ENCODE measurements at regions not wholly inside any gene's neighbourhood (a gene's known extent, or its start where the extent isn't known, plus 50 kb on each side); places are given as distances from the start of the nearest gene placed in this dataset.

GRCh38 chr10:47245731-47246350 is 54.2 kb upstream of the GDF10 start:
- TF ChIP-seq EP300 (IDR thresholded peaks at IDR 0.05) (no peak), CTCF (IDR thresholded peaks at IDR 0.05) (no peak), POLR2AphosphoS5 (IDR thresholded peaks at IDR 0.05) (no peak), POLR2A (IDR thresholded peaks at IDR 0.05; ENCODE audit: low read depth) (no peak)
- Histone ChIP-seq H3K4me3 (no peak overlapping the region), H3K36me3 (no peaks in the 10 kb centered on the region), H3K27me3 (no peaks in the 10 kb centered on the region), H3K9me3 (no peaks in the 10 kb centered on the region), H3K27ac (replicated peaks in 1 of 4) (no peak overlapping the region), H3K4me1 (no peaks in the 10 kb centered on the region)
- intact Hi-C loops (cut with DNase I) = no loop called here
- DNase-seq (ENCODE audit: extremely low spot score) = no peak
- 91% methylated on average over 4 of the region's 6 CpGs for WGBS

GRCh38 chr10:47246406-47247147 is 53.4 kb upstream of the GDF10 start:
- Histone ChIP-seq H3K4me3 (no peak overlapping the region), H3K36me3 (no peaks in the 10 kb centered on the region), H3K4me1 (no peaks in the 10 kb centered on the region), H3K27ac (replicated peaks in 1 of 4) (no peak overlapping the region), H3K9me3 (no peaks in the 10 kb centered on the region), H3K27me3 (no peaks in the 10 kb centered on the region)
- TF ChIP-seq CTCF (IDR thresholded peaks at IDR 0.05) (no peak), EP300 (IDR thresholded peaks at IDR 0.05) (no peak), POLR2AphosphoS5 (IDR thresholded peaks at IDR 0.05) (no peak), POLR2A (IDR thresholded peaks at IDR 0.05; ENCODE audit: low read depth) (no peak)
- intact Hi-C loops (cut with DNase I) = no loop called here
- DNase-seq (ENCODE audit: extremely low spot score) = no peak
- WGBS = 90% methylated on average over 3 of the region's 6 CpGs

- no peaks in the 10 kb centered on the region for H3K36me3 ChIP-seq
- H3K27ac ChIP-seq (replicated peaks in 1 of 4) = no peak overlapping the region
- intact Hi-C loops (cut with DNase I) = no loop called here
- no peak overlapping the region for H3K4me3 ChIP-seq
- no peaks in the 10 kb centered on the region for H3K27me3 ChIP-seq
- WGBS = 90% methylated on average over 6 of the region's 13 CpGs
- TF ChIP-seq CTCF (IDR thresholded peaks at IDR 0.05) = no peak
- no peak for TF ChIP-seq POLR2AphosphoS5 (IDR thresholded peaks at IDR 0.05)
- TF ChIP-seq EP300 (IDR thresholded peaks at IDR 0.05) = no peak
- no peak for TF ChIP-seq POLR2A (IDR thresholded peaks at IDR 0.05; ENCODE audit: low read depth)
- DNase-seq (ENCODE audit: extremely low spot score) = no peak
- no peaks in the 10 kb centered on the region for H3K9me3 ChIP-seq
- H3K4me1 ChIP-seq = no peaks in the 10 kb centered on the region
Observed at GRCh38 chr10:47247148-47248059, 52.6 kb upstream of the GDF10 start.

GRCh38 chr10:47248386-47249090 is 51.5 kb upstream of the GDF10 start:
- Histone ChIP-seq H3K36me3 (no peaks in the 10 kb centered on the region), H3K4me1 (peaks cover 0 to 4% (median 3%) of the 10 kb centered on the region in 4 donors), H3K27me3 (no peaks in the 10 kb centered on the region), H3K27ac (replicated peaks in 1 of 4) (no peak overlapping the region), H3K9me3 (no peaks in the 10 kb centered on the region), H3K4me3 (no peak overlapping the region)
- intact Hi-C loops (cut with DNase I) = no loop called here
- no peak for DNase-seq (ENCODE audit: extremely low spot score)
- TF ChIP-seq CTCF (IDR thresholded peaks at IDR 0.05) = no peak
- TF ChIP-seq POLR2A (IDR thresholded peaks at IDR 0.05; ENCODE audit: low read depth) = no peak
- no peak for TF ChIP-seq POLR2AphosphoS5 (IDR thresholded peaks at IDR 0.05)
- no peak for TF ChIP-seq EP300 (IDR thresholded peaks at IDR 0.05)
- 87% methylated on average over 6 of the region's 8 CpGs for WGBS

Data from esophagus muscularis mucosa (tissue), 4 donors.